ENCODE measurements at regions not wholly inside any gene's neighbourhood (a gene's known extent, or its start where the extent isn't known, plus 50 kb on each side); places are given as distances from the start of the nearest gene placed in this dataset.
"Not testable (repeated sequence)": the region's sequence is repeated elsewhere in the genome, so short reads cannot be mapped to it uniquely, and the experiment has no call there.

GRCh38 chr20:55528482-55528881 lies 476.8 kb downstream of the CBLN4 start:
- no peak for DNase-seq

- DNase-seq, result no peak
Observed at GRCh38 chr20:55522296-55522815, 483.0 kb downstream of the CBLN4 start.

- not testable (repeated sequence) for DNase-seq
Observed at GRCh38 chr20:55517584-55517983, 487.7 kb downstream of the CBLN4 start.

GRCh38 chr20:55515832-55516231 lies 489.5 kb downstream of the CBLN4 start:
- DNase-seq, result no peak

- DNase-seq, result no peak
Observed at GRCh38 chr20:55514531-55514930, 490.8 kb downstream of the CBLN4 start.

- DNase-seq, result no peak
Observed at GRCh38 chr20:55513954-55514353, 491.4 kb downstream of the CBLN4 start.

- DNase-seq, result no peak
Observed at GRCh38 chr20:55500130-55500529, 505.2 kb downstream of the CBLN4 start.

GRCh38 chr20:55488593-55488992 lies 516.7 kb downstream of the CBLN4 start:
- DNase-seq, result no peak

GRCh38 chr20:55478724-55479450 lies 526.4 kb downstream of the CBLN4 start:
- no peak for DNase-seq

- no peak for DNase-seq
Observed at GRCh38 chr20:55472704-55473103, 532.6 kb downstream of the CBLN4 start.

GRCh38 chr20:55471052-55472006 lies 534.0 kb downstream of the CBLN4 start:
- no peak for DNase-seq

GRCh38 chr20:55469074-55469473 lies 536.2 kb downstream of the CBLN4 start:
- no peak for DNase-seq

- no peak for DNase-seq
Observed at GRCh38 chr20:55461519-55461918, 543.8 kb downstream of the CBLN4 start.

GRCh38 chr20:55456316-55456940 lies 548.9 kb downstream of the CBLN4 start:
- DNase-seq, result no peak

- DNase-seq, result no peak
Observed at GRCh38 chr20:55449091-55449490, 556.2 kb downstream of the CBLN4 start.

GRCh38 chr20:55446301-55446700 lies 559.0 kb downstream of the CBLN4 start:
- DNase-seq, result no peak

GRCh38 chr20:55439070-55439469 lies 566.2 kb downstream of the CBLN4 start:
- DNase-seq, result no peak

GRCh38 chr20:55437798-55438415 lies 567.4 kb downstream of the CBLN4 start:
- no peak for DNase-seq

GRCh38 chr20:55424968-55425367 lies 580.4 kb downstream of the CBLN4 start:
- DNase-seq, result no peak

- no peak for DNase-seq
Observed at GRCh38 chr20:55424476-55424875, 580.8 kb downstream of the CBLN4 start.

GRCh38 chr20:55417836-55418235 lies 587.5 kb downstream of the CBLN4 start:
- DNase-seq, result no peak

GRCh38 chr20:55415567-55416142 lies 589.7 kb downstream of the CBLN4 start:
- no peak for DNase-seq

All from right kidney (tissue), 1 donor.